SK-N-SH (cell line): ENCODE measurements at regions not wholly inside any gene's neighbourhood (a gene's known extent, or its start where the extent isn't known, plus 50 kb on each side); places are given as distances from the start of the nearest gene placed in this dataset.

Experiments used
- CTCF ChIP-seq: fragments of 200-600 bp; sonication (generic); IDR thresholded peaks from 2 replicates; pipeline ENCODE4 v1.6.1; 2017; ENCODE audit warnings: antibody characterized with exemption, mild to moderate bottlenecking, moderate library complexity
- EP300 ChIP-seq, 2 experiments: IDR thresholded peaks; 2 replicates each; pipeline versions ENCODE4 v1.4.0 to v1.6.1; 2012; ENCODE audit warnings: borderline replicate concordance in 1 of 2, low read depth in 1 of 2, low read length in 1 of 2
- GABPA ChIP-seq: IDR thresholded peaks from 2 replicates; pipeline ENCODE4 v1.4.0; 2012; ENCODE audit warnings: low read depth, mild to moderate bottlenecking
- SIN3A ChIP-seq: IDR thresholded peaks from 2 replicates; pipeline ENCODE4 v1.6.1; 2012; ENCODE audit warnings: low read depth, mild to moderate bottlenecking, low read length, moderate library complexity, borderline replicate concordance

- TF ChIP-seq CTCF (no peak), SIN3A (no peak), GABPA (no peak), EP300 (IDR thresholded peaks at IDR 0.05; ENCODE audit: borderline replicate concordance in 1 of 2, low read depth in 1 of 2, low read length in 1 of 2) (no peak)
These were observed 166.7 kb downstream of the MIS18A start for GRCh38 chr21:32112195-32112594.
